H9 (cell line): ENCODE measurements at regions not wholly inside any gene's neighbourhood (a gene's known extent, or its start where the extent isn't known, plus 50 kb on each side); places are given as distances from the start of the nearest gene placed in this dataset.

Experiments
- DNase-seq: peaks from one replicate; pipeline ENCODE4 v3.0.0-alpha.2; 2017
- H2AFZ ChIP-seq: one replicate; pipeline ENCODE4 v1.6.1; 2013; ENCODE audit warnings: mild to moderate bottlenecking, low read length, control low read depth, moderate library complexity
- H2AK5ac ChIP-seq: 2 replicates; pipeline ENCODE4 v1.6.1; 2013; ENCODE audit warnings: low read length, control low read depth, mixed read lengths; ENCODE audit not compliant: insufficient read length
- H2BK120ac ChIP-seq: one replicate; pipeline ENCODE4 v1.6.1; 2013; ENCODE audit warnings: low read depth, mild to moderate bottlenecking, low read length, control low read depth, inconsistent platforms; ENCODE audit not compliant: poor library complexity, severe bottlenecking
- H2BK12ac ChIP-seq: 2 replicates; pipeline ENCODE4 v1.6.1; 2013; ENCODE audit warnings: low read length, control low read depth, mixed read lengths, low read depth; ENCODE audit not compliant: insufficient read length
- H2BK15ac ChIP-seq: 2 replicates; pipeline ENCODE4 v1.6.1; 2013; ENCODE audit warnings: low read depth, low read length, control low read depth
- H2BK20ac ChIP-seq: one replicate; pipeline ENCODE4 v1.6.1; 2013; ENCODE audit warnings: low read depth, mild to moderate bottlenecking, low read length, control low read depth, inconsistent platforms; ENCODE audit not compliant: poor library complexity, severe bottlenecking
- H2BK5ac ChIP-seq: 2 replicates; pipeline ENCODE4 v1.6.1; 2013; ENCODE audit warnings: low read length, control low read depth, mixed read lengths; ENCODE audit not compliant: insufficient read length
- H3K14ac ChIP-seq: 2 replicates; pipeline ENCODE4 v1.6.1; 2013; ENCODE audit warnings: low read length, control low read depth; ENCODE audit not compliant: insufficient read depth
- H3K18ac ChIP-seq: 2 replicates; pipeline ENCODE4 v1.6.1; 2013; ENCODE audit warnings: low read depth, mild to moderate bottlenecking, mixed read lengths, low read length, control low read depth; ENCODE audit not compliant: insufficient read length
- H3K23ac ChIP-seq: 2 replicates; pipeline ENCODE4 v1.6.1; 2013; ENCODE audit warnings: low read length, control low read depth, mixed read lengths, low read depth; ENCODE audit not compliant: insufficient read length
- H3K23me2 ChIP-seq: 2 replicates; pipeline ENCODE4 v1.6.1; 2013; ENCODE audit warnings: low read depth, mild to moderate bottlenecking, mixed read lengths, low read length, control low read depth; ENCODE audit not compliant: insufficient read length, poor library complexity, severe bottlenecking
- H3K27ac ChIP-seq: 2 replicates; pipeline ENCODE4 v1.5.1; 2013; ENCODE audit warnings: low read length, control low read depth, mixed read lengths, low read depth; ENCODE audit not compliant: insufficient read length
- H3K27me3 ChIP-seq: 2 replicates; pipeline ENCODE4 v1.6.1; 2013; ENCODE audit warnings: low read length, control low read depth, inconsistent platforms; ENCODE audit not compliant: insufficient read depth
- H3K4ac ChIP-seq: 2 replicates; pipeline ENCODE4 v1.6.1; 2013; ENCODE audit warnings: low read depth, mild to moderate bottlenecking, control low read depth, inconsistent platforms, low read length, moderate library complexity
- H3K4me1 ChIP-seq: 2 replicates; pipeline ENCODE4 v1.6.1; 2013; ENCODE audit warnings: low read length, control low read depth, inconsistent platforms; ENCODE audit not compliant: insufficient read depth
- H3K4me2 ChIP-seq: 2 replicates; pipeline ENCODE4 v1.6.1; 2013; ENCODE audit warnings: low read length, control low read depth, mixed read lengths; ENCODE audit not compliant: insufficient read length, insufficient read depth
- H3K56ac ChIP-seq: 2 replicates; pipeline ENCODE4 v1.6.1; 2013; ENCODE audit warnings: low read depth, mild to moderate bottlenecking, mixed read lengths, low read length, control low read depth; ENCODE audit not compliant: insufficient read length
- H3K79me1 ChIP-seq: 2 replicates; pipeline ENCODE4 v1.6.1; 2013; ENCODE audit warnings: low read depth, mild to moderate bottlenecking, moderate library complexity, low read length, control low read depth, inconsistent platforms; ENCODE audit not compliant: insufficient read depth, poor library complexity, severe bottlenecking
- H3K79me2 ChIP-seq: 2 replicates; pipeline ENCODE4 v1.6.1; 2013; ENCODE audit warnings: low read length, control low read depth, inconsistent platforms; ENCODE audit not compliant: insufficient read depth
- H3K9ac ChIP-seq: 2 replicates; pipeline ENCODE4 v1.6.1; 2013; ENCODE audit warnings: low read length, control low read depth, mixed read lengths; ENCODE audit not compliant: insufficient read length; ENCODE audit errors: extremely low read depth
- H3K9me3 ChIP-seq: one replicate; pipeline ENCODE4 v1.6.1; 2013; ENCODE audit warnings: low read depth, low read length, inconsistent platforms; ENCODE audit not compliant: control insufficient read depth
- H3T11ph ChIP-seq: one replicate; pipeline ENCODE4 v1.6.1; 2013; ENCODE audit warnings: mild to moderate bottlenecking, low read length, control low read depth, inconsistent platforms
- H4K20me1 ChIP-seq: one replicate; pipeline ENCODE4 v1.6.1; 2013; ENCODE audit not compliant: control insufficient read depth, insufficient read length, insufficient read depth
- H4K5ac ChIP-seq: 2 replicates; pipeline ENCODE4 v1.6.1; 2013; ENCODE audit warnings: low read depth, mild to moderate bottlenecking, mixed read lengths, low read length, control low read depth; ENCODE audit not compliant: insufficient read length
- H4K8ac ChIP-seq: replicated peaks from 2 replicates; pipeline ENCODE4 v1.6.1; 2013; ENCODE audit warnings: low read length, control low read depth, mixed read lengths, low read depth; ENCODE audit not compliant: insufficient read length
- H4K91ac ChIP-seq: 2 replicates; pipeline ENCODE4 v1.6.1; 2013; ENCODE audit warnings: low read depth, mild to moderate bottlenecking, moderate library complexity, mixed read lengths, low read length, control low read depth; ENCODE audit not compliant: insufficient read length
- H3K27ac Mint-ChIP-seq, 3 experiments: 2 replicates in 2 of 3; 3 replicates in 1 of 3; pipeline ENCODE4 v1.8.0; 2020 to 2021; ENCODE audit warnings: mixed read lengths in 3 of 3, mild to moderate bottlenecking in 1 of 3, moderate library complexity in 1 of 3
- H3K27me3 Mint-ChIP-seq: 2 replicates; pipeline ENCODE4 v1.8.0; 2021; ENCODE audit warnings: low read depth, mild to moderate bottlenecking, moderate library complexity, mixed read lengths
- H3K36me3 Mint-ChIP-seq, 3 experiments: 2 replicates in 2 of 3; 3 replicates in 1 of 3; pipeline ENCODE4 v1.8.0; 2020 to 2021; ENCODE audit warnings: low read depth in 3 of 3, mixed read lengths in 3 of 3; ENCODE audit not compliant: insufficient read depth in 1 of 3
- H3K4me1 Mint-ChIP-seq, 2 experiments: 2 replicates each; pipeline ENCODE4 v1.8.0; 2020; ENCODE audit warnings: mixed read lengths in 2 of 2
- H3K4me3 Mint-ChIP-seq, 2 experiments: 2 replicates in 1 of 2; 3 replicates in 1 of 2; pipeline ENCODE4 v1.8.0; 2020 to 2021; ENCODE audit warnings: mild to moderate bottlenecking in 2 of 2, mixed read lengths in 2 of 2, moderate library complexity in 1 of 2
- H3K9me3 Mint-ChIP-seq, 2 experiments: 2 replicates in 1 of 2; 3 replicates in 1 of 2; pipeline ENCODE4 v1.8.0; 2020; ENCODE audit warnings: mild to moderate bottlenecking in 2 of 2, mixed read lengths in 2 of 2, moderate library complexity in 1 of 2
- CTCF ChIP-seq: fragments of 200-600 bp; sonication (generic); conservative IDR thresholded peaks from 3 replicates; pipeline ENCODE4 v1.8.0; 2021; ENCODE audit warnings: antibody characterized with exemption, mild to moderate bottlenecking
- WGBS: extraction: QIAGEN DNeasy Blood & Tissue Kit; methylation state at CpG from one replicate; pipeline ENCODE4 v1.1.7; 2013; ENCODE audit warnings: missing lambda C conversion rate, low lambda C conversion rate, mixed read lengths; ENCODE audit not compliant: insufficient read length; ENCODE audit errors: extremely low coverage; 5-methylcytosine and 5-hydroxymethylcytosine counted together

- Histone ChIP-seq H2AFZ (no peak overlapping the region), H3K79me2 (no peaks in the 10 kb centered on the region), H3K27ac (no peak overlapping the region), H3K4ac (no peak overlapping the region), H3K27me3 (no peaks in the 10 kb centered on the region), H3K14ac (no peak overlapping the region), H3K56ac (no peak overlapping the region), H3K18ac (no peak overlapping the region), H2AK5ac (no peak overlapping the region), H4K20me1 (no peaks in the 10 kb centered on the region), H3K23ac (no peak overlapping the region), H3K79me1 (no peaks in the 10 kb centered on the region), H3K23me2 (no peaks in the 10 kb centered on the region), H3K4me1 (peaks cover 4% of the 10 kb centered on the region; the same call in 1 of the 2 replicates), H3T11ph (no peak overlapping the region), H2BK20ac (no peak overlapping the region), H2BK5ac (no peak overlapping the region), H3K9me3 (no peaks in the 10 kb centered on the region), H4K8ac (no peak overlapping the region), H4K91ac (no peak overlapping the region), H2BK12ac (no peak overlapping the region), H3K9ac (no peak overlapping the region), H4K5ac (no peak overlapping the region), H2BK120ac (no peak overlapping the region), H2BK15ac (no peak overlapping the region), H3K4me2 (no peak overlapping the region)
- peaks cover 13 to 21% of the 10 kb centered on the region in 2 experiments for H3K9me3 Mint-ChIP-seq
- H3K4me1 Mint-ChIP-seq = peaks cover 20 to 22% of the 10 kb centered on the region in 2 experiments
- H3K27me3 Mint-ChIP-seq = peaks cover 29% of the 10 kb centered on the region
- H3K4me3 Mint-ChIP-seq = no peak overlapping the region
- no CpG with 5 or more reads among the region's 1 CpG for WGBS
- H3K36me3 Mint-ChIP-seq = peaks cover 12 to 18% (median 13%) of the 10 kb centered on the region in 3 experiments
- H3K27ac Mint-ChIP-seq = no peak overlapping the region
- TF ChIP-seq CTCF = no peak
- DNase-seq = no peak
Observed at GRCh38 chr11:116472651-116473050, 300.1 kb downstream of the BUD13 start.
